NT2/D1 (cell line): ENCODE measurements at regions not wholly inside any gene's neighbourhood (a gene's known extent, or its start where the extent isn't known, plus 50 kb on each side); places are given as distances from the start of the nearest gene placed in this dataset.

Experiments used
- SUZ12 ChIP-seq: IDR thresholded peaks from 2 replicates; pipeline ENCODE4 v1.6.1; 2011; ENCODE audit not compliant: insufficient read length, insufficient read depth; ENCODE audit errors: extremely low read depth
- YY1 ChIP-seq: IDR thresholded peaks from 2 replicates; pipeline ENCODE4 v1.6.1; 2011; ENCODE audit not compliant: insufficient read length, insufficient read depth

- TF ChIP-seq SUZ12 (no peak), YY1 (no peak)
Observed at GRCh38 chr1:238187575-238187949, 296.8 kb upstream of the ZP4 start.
